OCI-LY1 (cell line): ENCODE measurements at regions not wholly inside any gene's neighbourhood (a gene's known extent, or its start where the extent isn't known, plus 50 kb on each side); places are given as distances from the start of the nearest gene placed in this dataset.

Source experiments
- H2AFZ ChIP-seq: fragments of 200-600 bp; sonication (generic), shearing (Covaris generic); 2 replicates; pipeline ENCODE4 v1.6.0; 2014; ENCODE audit warnings: antibody characterized with exemption, mild to moderate bottlenecking, low read length
- H3F3A ChIP-seq: fragments of 200-600 bp; sonication (generic), shearing (Covaris generic); 2 replicates; pipeline ENCODE4 v1.6.0; 2014; ENCODE audit warnings: mild to moderate bottlenecking, antibody characterized with exemption, low read length, moderate library complexity; ENCODE audit not compliant: insufficient read depth
- H3K27ac ChIP-seq: fragments of 200-600 bp; sonication (generic); 2 replicates; pipeline ENCODE4 v1.5.1; 2014; ENCODE audit warnings: low read length, mixed run types, mild to moderate bottlenecking, low read depth; ENCODE audit not compliant: poor library complexity, severe bottlenecking
- H3K27me3 ChIP-seq: fragments of 200-600 bp; sonication (generic); 2 replicates; pipeline ENCODE4 v1.6.0; 2014; ENCODE audit warnings: antibody characterized with exemption, mild to moderate bottlenecking, low read length, moderate library complexity; ENCODE audit not compliant: insufficient read depth
- H3K36me3 ChIP-seq: fragments of 200-600 bp; sonication (generic); 2 replicates; pipeline ENCODE4 v1.6.1; 2014; ENCODE audit warnings: mild to moderate bottlenecking, antibody characterized with exemption, low read length, moderate library complexity, mixed read lengths; ENCODE audit not compliant: insufficient read depth
- H3K4me1 ChIP-seq: fragments of 200-600 bp; sonication (generic); 2 replicates; pipeline ENCODE4 v1.5.1; 2014; ENCODE audit warnings: mild to moderate bottlenecking, low read length, moderate library complexity; ENCODE audit not compliant: insufficient read depth, severe bottlenecking
- H3K4me2 ChIP-seq: fragments of 200-600 bp; sonication (generic), shearing (Covaris generic); 2 replicates; pipeline ENCODE4 v1.6.1; 2014; ENCODE audit warnings: low read length
- H3K4me3 ChIP-seq: fragments of 200-600 bp; sonication (generic); 2 replicates; pipeline ENCODE4 v1.5.1; 2014; ENCODE audit warnings: low read length, low read depth, mild to moderate bottlenecking, mixed read lengths; ENCODE audit not compliant: poor library complexity, severe bottlenecking
- H3K79me2 ChIP-seq: fragments of 200-600 bp; shearing (Covaris generic); 2 replicates; pipeline ENCODE4 v1.6.1; 2016; ENCODE audit warnings: mixed run types, low read length, mixed read lengths; ENCODE audit not compliant: insufficient read depth
- H3K9ac ChIP-seq: fragments of 200-600 bp; sonication (generic), shearing (Covaris generic); 2 replicates; pipeline ENCODE4 v1.6.1; 2014; ENCODE audit warnings: mild to moderate bottlenecking, low read length, mixed read lengths
- H3K9me2 ChIP-seq: fragments of 200-600 bp; sonication (generic), shearing (Covaris generic); 2 replicates; pipeline ENCODE4 v1.6.1; 2014; ENCODE audit warnings: low read depth, mild to moderate bottlenecking, low read length, mixed read lengths
- H3K9me3 ChIP-seq: fragments of 200-600 bp; shearing (Covaris generic); 2 replicates; pipeline ENCODE4 v1.6.1; 2014; ENCODE audit warnings: low read length, mixed read lengths
- H4K20me1 ChIP-seq: fragments of 200-600 bp; sonication (generic), shearing (Covaris generic); 2 replicates; pipeline ENCODE4 v1.6.0; 2016; ENCODE audit warnings: mild to moderate bottlenecking, low read length; ENCODE audit not compliant: insufficient read depth
- EZH2 ChIP-seq: fragments of 200-600 bp; sonication (generic), shearing (Covaris generic); IDR thresholded peaks from 2 replicates; pipeline ENCODE4 v1.8.0; 2017; ENCODE audit warnings: borderline replicate concordance, mixed run types, mild to moderate bottlenecking, antibody characterized with exemption, low read length, moderate library complexity, mixed read lengths
- TF ChIP-seq, protein P1 (sequence below): fragments of 200-600 bp; sonication (generic), shearing (Covaris generic); IDR thresholded peaks from 2 replicates; pipeline ENCODE4 v1.5.1; 2017; ENCODE audit warnings: mild to moderate bottlenecking, antibody characterized with exemption, low read length, moderate library complexity, mixed read lengths

GRCh38 chr2:65622951-65623535 is 190.6 kb upstream of the SPRED2 start:
- Histone ChIP-seq H3K36me3 (no peaks in the 10 kb centered on the region), H2AFZ (no peak overlapping the region), H3K79me2 (no peaks in the 10 kb centered on the region), H3K4me1 (no peaks in the 10 kb centered on the region), H3K9me3 (no peaks in the 10 kb centered on the region), H4K20me1 (no peaks in the 10 kb centered on the region), H3K9me2 (no peaks in the 10 kb centered on the region; the same call in 1 of the 2 replicates), H3K27ac (no peak overlapping the region), H3K9ac (no peak overlapping the region), H3K27me3 (no peaks in the 10 kb centered on the region), H3K4me3 (no peak overlapping the region), H3F3A (no peaks in the 10 kb centered on the region), H3K4me2 (no peak overlapping the region)
- TF ChIP-seq EZH2 = no peak
- TF ChIP-seq, protein P1, sequence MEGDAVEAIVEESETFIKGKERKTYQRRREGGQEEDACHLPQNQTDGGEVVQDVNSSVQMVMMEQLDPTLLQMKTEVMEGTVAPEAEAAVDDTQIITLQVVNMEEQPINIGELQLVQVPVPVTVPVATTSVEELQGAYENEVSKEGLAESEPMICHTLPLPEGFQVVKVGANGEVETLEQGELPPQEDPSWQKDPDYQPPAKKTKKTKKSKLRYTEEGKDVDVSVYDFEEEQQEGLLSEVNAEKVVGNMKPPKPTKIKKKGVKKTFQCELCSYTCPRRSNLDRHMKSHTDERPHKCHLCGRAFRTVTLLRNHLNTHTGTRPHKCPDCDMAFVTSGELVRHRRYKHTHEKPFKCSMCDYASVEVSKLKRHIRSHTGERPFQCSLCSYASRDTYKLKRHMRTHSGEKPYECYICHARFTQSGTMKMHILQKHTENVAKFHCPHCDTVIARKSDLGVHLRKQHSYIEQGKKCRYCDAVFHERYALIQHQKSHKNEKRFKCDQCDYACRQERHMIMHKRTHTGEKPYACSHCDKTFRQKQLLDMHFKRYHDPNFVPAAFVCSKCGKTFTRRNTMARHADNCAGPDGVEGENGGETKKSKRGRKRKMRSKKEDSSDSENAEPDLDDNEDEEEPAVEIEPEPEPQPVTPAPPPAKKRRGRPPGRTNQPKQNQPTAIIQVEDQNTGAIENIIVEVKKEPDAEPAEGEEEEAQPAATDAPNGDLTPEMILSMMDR = no peak

DNA sequence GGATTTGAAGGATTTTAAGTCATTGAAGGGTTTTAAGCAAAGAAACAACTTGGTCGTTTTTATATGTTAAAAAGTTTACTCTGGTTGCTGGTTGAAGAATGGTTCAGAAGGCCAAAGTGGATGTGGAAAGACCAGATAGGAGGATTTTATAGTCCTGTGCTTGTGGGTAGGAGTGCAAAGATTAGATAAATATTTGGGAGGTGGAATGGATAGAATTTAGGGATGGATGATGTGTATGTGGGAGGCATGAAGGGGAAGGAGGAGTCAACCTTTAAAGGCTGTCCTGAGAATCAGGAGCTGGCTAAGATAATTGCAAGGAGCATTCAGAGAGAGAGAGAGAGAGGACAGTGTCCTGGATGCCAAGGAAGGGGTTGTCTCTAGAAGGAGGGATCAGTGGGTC is 190.1 kb upstream of the SPRED2 start:
- Histone ChIP-seq H3K9ac (no peak overlapping the region), H4K20me1 (no peaks in the 10 kb centered on the region), H3K4me2 (no peak overlapping the region), H3K9me2 (no peaks in the 10 kb centered on the region; the same call in 1 of the 2 replicates), H3K79me2 (no peaks in the 10 kb centered on the region), H3K27ac (no peak overlapping the region), H3K4me3 (no peak overlapping the region), H2AFZ (no peak overlapping the region), H3K9me3 (no peaks in the 10 kb centered on the region), H3K36me3 (no peaks in the 10 kb centered on the region), H3F3A (no peaks in the 10 kb centered on the region), H3K27me3 (no peaks in the 10 kb centered on the region), H3K4me1 (no peaks in the 10 kb centered on the region)
- TF ChIP-seq, protein P1 = no peak
- TF ChIP-seq EZH2 = no peak

DNA sequence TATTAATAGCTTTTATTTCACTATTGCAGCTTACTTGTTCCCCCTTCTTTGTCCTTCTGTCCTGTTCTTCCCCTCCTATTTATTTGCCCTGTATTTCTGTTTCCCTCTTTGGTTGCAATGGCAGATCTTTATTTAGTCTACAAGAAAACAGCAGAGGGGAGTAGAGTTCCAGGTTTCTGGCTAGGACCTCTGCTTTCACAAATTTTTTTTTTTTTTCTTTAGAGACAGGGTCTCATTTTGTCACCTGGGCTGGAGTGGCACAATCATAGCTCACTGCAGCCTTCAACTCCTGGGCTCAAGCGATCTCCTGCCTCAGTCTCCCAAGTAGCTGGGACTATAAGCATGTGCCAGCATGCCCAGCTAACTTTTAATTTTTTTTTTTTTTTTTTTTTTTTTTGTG is 188.1 kb upstream of the SPRED2 start:
- Histone ChIP-seq H2AFZ (no peak overlapping the region), H3K4me3 (no peak overlapping the region), H3K9me3 (no peaks in the 10 kb centered on the region), H3K27me3 (no peaks in the 10 kb centered on the region), H3K9me2 (no peaks in the 10 kb centered on the region), H3K79me2 (no peaks in the 10 kb centered on the region), H4K20me1 (no peaks in the 10 kb centered on the region), H3K36me3 (no peaks in the 10 kb centered on the region), H3K4me1 (no peaks in the 10 kb centered on the region), H3K9ac (no peak overlapping the region), H3K27ac (no peak overlapping the region), H3K4me2 (no peak overlapping the region), H3F3A (no peaks in the 10 kb centered on the region)
- TF ChIP-seq, protein P1 = no peak
- TF ChIP-seq EZH2 = no peak
